ENCODE measurements at regions not wholly inside any gene's neighbourhood (a gene's known extent, or its start where the extent isn't known, plus 50 kb on each side); places are given as distances from the start of the nearest gene placed in this dataset.

DNA sequence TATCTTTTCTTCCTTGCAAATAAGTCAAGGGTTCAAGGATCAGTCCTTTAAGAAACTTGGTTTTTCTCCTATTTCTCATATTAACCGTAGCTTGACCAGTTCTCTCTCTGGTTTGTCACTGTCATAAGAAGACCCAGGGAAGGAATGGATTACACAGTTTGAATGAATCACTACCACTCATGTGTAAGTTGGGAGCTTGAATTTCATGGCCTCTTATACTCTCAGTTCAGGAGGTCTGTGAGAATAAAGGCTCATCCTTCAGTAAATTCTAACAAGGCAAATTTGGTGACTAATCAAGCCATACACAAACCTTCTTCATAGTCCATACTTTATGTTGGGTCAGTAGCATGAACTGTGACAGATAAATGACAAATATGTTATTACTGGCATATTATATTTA, 323.1 kb upstream of the ACTBL2 start:
- no peak for DNase-seq (ENCODE audit: low read depth, low spot score)
- Histone ChIP-seq H3K4me1 (ENCODE audit: insufficient read depth, insufficient read length) (no peaks in the 10 kb centered on the region), H3K36me3 (ENCODE audit: insufficient read depth, insufficient read length, low read length) (no peaks in the 10 kb centered on the region)

DNA sequence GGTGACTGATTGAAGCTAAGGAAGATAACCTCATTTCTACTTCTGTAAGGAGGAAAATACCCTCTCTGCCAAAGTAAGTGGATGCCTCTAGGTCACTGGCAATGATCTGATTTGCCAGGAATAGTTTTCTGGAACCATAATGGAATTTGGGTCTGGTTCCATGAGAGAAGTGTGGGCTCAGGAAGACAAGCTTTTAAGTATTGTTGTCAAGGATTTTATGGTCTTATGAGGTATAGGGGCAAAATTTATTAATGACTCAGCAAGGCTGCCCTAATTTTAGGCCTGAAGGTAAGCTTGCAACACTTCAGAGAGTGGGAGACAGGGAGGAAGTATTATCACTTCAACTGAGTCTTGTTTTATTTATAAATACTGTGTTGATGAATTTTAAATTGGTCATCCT, 322.6 kb upstream of the ACTBL2 start:
- TF ChIP-seq SUZ12 (IDR thresholded peaks at IDR 0.05; ENCODE audit: extremely low read depth, insufficient read depth, insufficient read length) (no peak), YY1 (IDR thresholded peaks at IDR 0.05; ENCODE audit: insufficient read depth, insufficient read length) (no peak), ZNF274 (IDR thresholded peaks at IDR 0.05; ENCODE audit: low read depth, low read length) (no peak)
- Histone ChIP-seq H3K4me3 (ENCODE audit: insufficient read length, low read depth) (no peak overlapping the region), H3K9ac (ENCODE audit: insufficient read length, low read depth) (no peak overlapping the region), H3K36me3 (ENCODE audit: insufficient read depth, insufficient read length, low read length) (no peaks in the 10 kb centered on the region), H3K4me1 (ENCODE audit: insufficient read depth, insufficient read length) (no peaks in the 10 kb centered on the region), H3K9me3 (ENCODE audit: insufficient read depth, low read length) (no peaks in the 10 kb centered on the region), H3K27me3 (ENCODE audit: insufficient read depth, insufficient read length) (no peaks in the 10 kb centered on the region)
- no peak for DNase-seq (ENCODE audit: low read depth, low spot score)

More for the DNA sequence above, 323.1 kb upstream of the ACTBL2 start:
- Histone ChIP-seq H3K27me3 (ENCODE audit: insufficient read depth, insufficient read length) (no peaks in the 10 kb centered on the region), H3K9me3 (ENCODE audit: insufficient read depth, low read length) (no peaks in the 10 kb centered on the region), H3K9ac (ENCODE audit: insufficient read length, low read depth) (no peak overlapping the region), H3K4me3 (ENCODE audit: insufficient read length, low read depth) (no peak overlapping the region)
- TF ChIP-seq YY1 (IDR thresholded peaks at IDR 0.05; ENCODE audit: insufficient read depth, insufficient read length) (no peak), SUZ12 (IDR thresholded peaks at IDR 0.05; ENCODE audit: extremely low read depth, insufficient read depth, insufficient read length) (no peak), ZNF274 (IDR thresholded peaks at IDR 0.05; ENCODE audit: low read depth, low read length) (no peak)

DNA sequence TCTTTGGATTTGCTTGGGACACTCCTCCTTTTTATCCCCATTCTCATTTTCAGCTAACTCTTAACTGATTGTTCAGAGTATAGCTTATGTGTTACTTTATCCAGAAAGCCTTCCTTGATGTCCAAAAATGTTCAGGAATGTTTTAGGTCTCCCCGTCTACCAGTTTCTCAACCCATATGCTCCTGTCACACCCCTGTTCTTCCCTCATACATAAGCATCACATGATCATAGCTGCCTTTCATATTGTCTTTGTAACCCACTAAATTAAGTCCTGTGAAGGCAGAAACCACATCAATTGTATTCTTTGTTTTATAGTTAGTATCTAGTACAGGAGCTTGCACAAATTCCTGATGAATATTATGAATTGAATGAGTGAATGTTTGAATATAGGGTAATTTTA, 321.9 kb upstream of the ACTBL2 start:
- TF ChIP-seq ZNF274 (IDR thresholded peaks at IDR 0.05; ENCODE audit: low read depth, low read length) (no peak), YY1 (IDR thresholded peaks at IDR 0.05; ENCODE audit: insufficient read depth, insufficient read length) (no peak), SUZ12 (IDR thresholded peaks at IDR 0.05; ENCODE audit: extremely low read depth, insufficient read depth, insufficient read length) (no peak)
- H3K4me1 ChIP-seq (ENCODE audit: insufficient read depth, insufficient read length): no peaks in the 10 kb centered on the region
- no peak for DNase-seq (ENCODE audit: low read depth, low spot score)
- H3K36me3 ChIP-seq (ENCODE audit: insufficient read depth, insufficient read length, low read length): no peaks in the 10 kb centered on the region
- no peaks in the 10 kb centered on the region for H3K27me3 ChIP-seq (ENCODE audit: insufficient read depth, insufficient read length)
- no peaks in the 10 kb centered on the region for H3K9me3 ChIP-seq (ENCODE audit: insufficient read depth, low read length)
- no peak overlapping the region for H3K4me3 ChIP-seq (ENCODE audit: insufficient read length, low read depth)
- no peak overlapping the region for H3K9ac ChIP-seq (ENCODE audit: insufficient read length, low read depth)

DNA sequence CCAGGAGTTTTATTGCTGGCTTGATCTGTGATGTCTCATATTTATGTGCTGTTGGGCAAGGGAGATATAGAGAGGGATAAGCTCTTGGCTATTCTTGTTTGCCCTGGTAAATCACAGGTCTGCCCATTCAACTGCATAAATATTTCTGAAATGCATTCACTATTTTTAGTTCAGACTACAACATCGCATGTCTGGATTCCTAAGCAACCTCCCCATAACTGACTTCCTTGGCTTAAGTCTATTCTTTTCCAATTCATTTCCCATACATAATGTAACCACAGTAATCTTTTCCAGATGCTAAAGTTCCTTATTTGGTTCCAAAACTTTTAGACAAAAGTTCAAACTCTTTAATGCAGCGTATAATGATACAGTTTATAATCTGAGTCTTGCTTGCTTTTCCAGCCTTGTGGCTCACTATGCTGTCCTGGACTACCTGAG, 321.4 kb upstream of the ACTBL2 start:
- no peaks in the 10 kb centered on the region for H3K4me1 ChIP-seq (ENCODE audit: insufficient read depth, insufficient read length)
- H3K9ac ChIP-seq (ENCODE audit: insufficient read length, low read depth): no peak overlapping the region
- H3K9me3 ChIP-seq (ENCODE audit: insufficient read depth, low read length): no peaks in the 10 kb centered on the region
- no peak for DNase-seq (ENCODE audit: low read depth, low spot score)
- H3K4me3 ChIP-seq (ENCODE audit: insufficient read length, low read depth): no peak overlapping the region
- TF ChIP-seq ZNF274 (IDR thresholded peaks at IDR 0.05; ENCODE audit: low read depth, low read length) (no peak), YY1 (IDR thresholded peaks at IDR 0.05; ENCODE audit: insufficient read depth, insufficient read length) (no peak), SUZ12 (IDR thresholded peaks at IDR 0.05; ENCODE audit: extremely low read depth, insufficient read depth, insufficient read length) (no peak)
- no peaks in the 10 kb centered on the region for H3K27me3 ChIP-seq (ENCODE audit: insufficient read depth, insufficient read length)
- no peaks in the 10 kb centered on the region for H3K36me3 ChIP-seq (ENCODE audit: insufficient read depth, insufficient read length, low read length)

DNA sequence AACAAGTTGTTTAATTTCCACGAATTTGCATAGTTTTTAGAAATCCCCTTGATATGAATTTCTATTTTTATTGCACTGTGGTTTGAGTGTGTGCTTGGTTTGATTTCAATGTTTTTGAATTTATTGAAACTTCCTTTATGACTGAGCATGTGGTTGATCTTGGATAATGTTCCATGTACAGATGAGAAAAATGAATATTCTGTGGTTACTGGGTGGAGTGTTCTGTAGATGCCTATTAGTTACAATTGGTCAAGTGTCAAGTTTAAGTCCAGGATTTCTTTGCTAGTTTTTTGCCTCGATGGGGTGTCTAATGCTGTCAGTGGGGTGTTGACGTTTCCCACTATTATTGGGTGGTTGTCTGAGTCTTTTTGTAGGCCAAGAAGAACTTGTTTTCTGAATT, 319.5 kb upstream of the ACTBL2 start:
- Histone ChIP-seq H3K9me3 (ENCODE audit: insufficient read depth, low read length) (no peaks in the 10 kb centered on the region), H3K4me3 (ENCODE audit: insufficient read length, low read depth) (no peak overlapping the region), H3K9ac (ENCODE audit: insufficient read length, low read depth) (no peak overlapping the region), H3K27me3 (ENCODE audit: insufficient read depth, insufficient read length) (no peaks in the 10 kb centered on the region), H3K36me3 (ENCODE audit: insufficient read depth, insufficient read length, low read length) (no peaks in the 10 kb centered on the region), H3K4me1 (ENCODE audit: insufficient read depth, insufficient read length) (no peaks in the 10 kb centered on the region)
- no peak for DNase-seq (ENCODE audit: low read depth, low spot score)
- no peak for TF ChIP-seq YY1 (IDR thresholded peaks at IDR 0.05; ENCODE audit: insufficient read depth, insufficient read length)
- no peak for TF ChIP-seq ZNF274 (IDR thresholded peaks at IDR 0.05; ENCODE audit: low read depth, low read length)
- TF ChIP-seq SUZ12 (IDR thresholded peaks at IDR 0.05; ENCODE audit: extremely low read depth, insufficient read depth, insufficient read length): no peak

DNA sequence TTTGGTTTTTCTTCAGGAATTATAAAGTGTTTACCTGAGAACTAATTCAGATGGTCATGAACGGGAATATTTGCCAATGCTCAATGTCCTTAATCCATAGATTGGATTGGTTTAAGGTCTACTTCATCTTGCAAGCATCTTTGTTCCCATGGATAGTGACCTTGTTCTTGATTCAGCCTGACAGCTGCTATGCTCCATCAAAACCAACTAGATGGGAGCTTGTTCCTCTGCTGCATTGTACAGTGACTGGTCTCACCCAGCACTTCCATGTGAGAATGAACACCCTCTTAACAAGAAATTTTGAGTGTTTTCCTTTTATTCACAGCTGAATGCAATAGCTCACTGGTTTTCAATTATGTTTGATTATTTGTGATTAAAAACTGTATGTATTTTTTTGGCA, 312.6 kb upstream of the ACTBL2 start:
- H3K4me1 ChIP-seq (ENCODE audit: insufficient read depth, insufficient read length): no peaks in the 10 kb centered on the region
- no peaks in the 10 kb centered on the region for H3K27me3 ChIP-seq (ENCODE audit: insufficient read depth, insufficient read length)
- no peak for TF ChIP-seq SUZ12 (IDR thresholded peaks at IDR 0.05; ENCODE audit: extremely low read depth, insufficient read depth, insufficient read length)
- TF ChIP-seq ZNF274 (IDR thresholded peaks at IDR 0.05; ENCODE audit: low read depth, low read length): no peak
- no peak for TF ChIP-seq YY1 (IDR thresholded peaks at IDR 0.05; ENCODE audit: insufficient read depth, insufficient read length)
- H3K9me3 ChIP-seq (ENCODE audit: insufficient read depth, low read length): no peaks in the 10 kb centered on the region
- no peaks in the 10 kb centered on the region for H3K36me3 ChIP-seq (ENCODE audit: insufficient read depth, insufficient read length, low read length)
- no peak for DNase-seq (ENCODE audit: low read depth, low spot score)
- no peak overlapping the region for H3K4me3 ChIP-seq (ENCODE audit: insufficient read length, low read depth)
- H3K9ac ChIP-seq (ENCODE audit: insufficient read length, low read depth): no peak overlapping the region

DNA sequence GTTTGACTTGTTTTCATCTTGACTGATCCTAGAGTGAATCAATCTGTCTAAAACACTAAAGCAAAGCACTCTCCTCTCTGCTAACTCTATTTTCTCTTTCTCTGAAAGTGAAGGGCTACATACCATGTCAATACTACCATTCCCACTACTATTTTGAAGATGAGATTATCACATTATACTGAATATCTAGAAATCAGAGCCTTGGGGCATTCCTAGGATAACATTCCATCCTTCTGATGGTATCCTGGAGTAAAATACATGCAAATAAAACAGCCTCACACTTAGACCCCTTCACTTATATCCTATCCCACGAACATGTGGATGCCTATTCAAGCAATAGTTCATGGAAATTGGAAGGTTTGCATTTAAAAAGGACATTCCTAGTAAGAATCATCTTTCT, 309.3 kb upstream of the ACTBL2 start:
- no peak for TF ChIP-seq SUZ12 (IDR thresholded peaks at IDR 0.05; ENCODE audit: extremely low read depth, insufficient read depth, insufficient read length)
- TF ChIP-seq YY1 (IDR thresholded peaks at IDR 0.05; ENCODE audit: insufficient read depth, insufficient read length): no peak
- TF ChIP-seq ZNF274 (IDR thresholded peaks at IDR 0.05; ENCODE audit: low read depth, low read length): no peak
- Histone ChIP-seq H3K9me3 (ENCODE audit: insufficient read depth, low read length) (no peaks in the 10 kb centered on the region), H3K9ac (ENCODE audit: insufficient read length, low read depth) (no peak overlapping the region), H3K4me3 (ENCODE audit: insufficient read length, low read depth) (no peak overlapping the region), H3K27me3 (ENCODE audit: insufficient read depth, insufficient read length) (no peaks in the 10 kb centered on the region), H3K4me1 (ENCODE audit: insufficient read depth, insufficient read length) (no peaks in the 10 kb centered on the region), H3K36me3 (ENCODE audit: insufficient read depth, insufficient read length, low read length) (no peaks in the 10 kb centered on the region)
- DNase-seq (ENCODE audit: low read depth, low spot score): no peak
